H9 (cell line): ENCODE measurements at regions not wholly inside any gene's neighbourhood (a gene's known extent, or its start where the extent isn't known, plus 50 kb on each side); places are given as distances from the start of the nearest gene placed in this dataset.
A peak's percentile ranks its signal among the peaks of the same experiment; 100 is the strongest.

Source experiments
- DNase-seq: peaks from one replicate; pipeline ENCODE4 v3.0.0-alpha.2; 2017
- H2AFZ ChIP-seq: one replicate; pipeline ENCODE4 v1.6.1; 2013; ENCODE audit warnings: mild to moderate bottlenecking, low read length, control low read depth, moderate library complexity
- H2AK5ac ChIP-seq: 2 replicates; pipeline ENCODE4 v1.6.1; 2013; ENCODE audit warnings: low read length, control low read depth, mixed read lengths; ENCODE audit not compliant: insufficient read length
- H2BK120ac ChIP-seq: one replicate; pipeline ENCODE4 v1.6.1; 2013; ENCODE audit warnings: low read depth, mild to moderate bottlenecking, low read length, control low read depth, inconsistent platforms; ENCODE audit not compliant: poor library complexity, severe bottlenecking
- H2BK12ac ChIP-seq: 2 replicates; pipeline ENCODE4 v1.6.1; 2013; ENCODE audit warnings: low read length, control low read depth, mixed read lengths, low read depth; ENCODE audit not compliant: insufficient read length
- H2BK15ac ChIP-seq: 2 replicates; pipeline ENCODE4 v1.6.1; 2013; ENCODE audit warnings: low read depth, low read length, control low read depth
- H2BK20ac ChIP-seq: one replicate; pipeline ENCODE4 v1.6.1; 2013; ENCODE audit warnings: low read depth, mild to moderate bottlenecking, low read length, control low read depth, inconsistent platforms; ENCODE audit not compliant: poor library complexity, severe bottlenecking
- H2BK5ac ChIP-seq: 2 replicates; pipeline ENCODE4 v1.6.1; 2013; ENCODE audit warnings: low read length, control low read depth, mixed read lengths; ENCODE audit not compliant: insufficient read length
- H3K14ac ChIP-seq: 2 replicates; pipeline ENCODE4 v1.6.1; 2013; ENCODE audit warnings: low read length, control low read depth; ENCODE audit not compliant: insufficient read depth
- H3K18ac ChIP-seq: 2 replicates; pipeline ENCODE4 v1.6.1; 2013; ENCODE audit warnings: low read depth, mild to moderate bottlenecking, mixed read lengths, low read length, control low read depth; ENCODE audit not compliant: insufficient read length
- H3K23ac ChIP-seq: 2 replicates; pipeline ENCODE4 v1.6.1; 2013; ENCODE audit warnings: low read length, control low read depth, mixed read lengths, low read depth; ENCODE audit not compliant: insufficient read length
- H3K23me2 ChIP-seq: 2 replicates; pipeline ENCODE4 v1.6.1; 2013; ENCODE audit warnings: low read depth, mild to moderate bottlenecking, mixed read lengths, low read length, control low read depth; ENCODE audit not compliant: insufficient read length, poor library complexity, severe bottlenecking
- H3K27ac ChIP-seq: 2 replicates; pipeline ENCODE4 v1.5.1; 2013; ENCODE audit warnings: low read length, control low read depth, mixed read lengths, low read depth; ENCODE audit not compliant: insufficient read length
- H3K27me3 ChIP-seq: 2 replicates; pipeline ENCODE4 v1.6.1; 2013; ENCODE audit warnings: low read length, control low read depth, inconsistent platforms; ENCODE audit not compliant: insufficient read depth
- H3K4ac ChIP-seq: 2 replicates; pipeline ENCODE4 v1.6.1; 2013; ENCODE audit warnings: low read depth, mild to moderate bottlenecking, control low read depth, inconsistent platforms, low read length, moderate library complexity
- H3K4me1 ChIP-seq: 2 replicates; pipeline ENCODE4 v1.6.1; 2013; ENCODE audit warnings: low read length, control low read depth, inconsistent platforms; ENCODE audit not compliant: insufficient read depth
- H3K4me2 ChIP-seq: 2 replicates; pipeline ENCODE4 v1.6.1; 2013; ENCODE audit warnings: low read length, control low read depth, mixed read lengths; ENCODE audit not compliant: insufficient read length, insufficient read depth
- H3K56ac ChIP-seq: 2 replicates; pipeline ENCODE4 v1.6.1; 2013; ENCODE audit warnings: low read depth, mild to moderate bottlenecking, mixed read lengths, low read length, control low read depth; ENCODE audit not compliant: insufficient read length
- H3K79me1 ChIP-seq: 2 replicates; pipeline ENCODE4 v1.6.1; 2013; ENCODE audit warnings: low read depth, mild to moderate bottlenecking, moderate library complexity, low read length, control low read depth, inconsistent platforms; ENCODE audit not compliant: insufficient read depth, poor library complexity, severe bottlenecking
- H3K79me2 ChIP-seq: 2 replicates; pipeline ENCODE4 v1.6.1; 2013; ENCODE audit warnings: low read length, control low read depth, inconsistent platforms; ENCODE audit not compliant: insufficient read depth
- H3K9ac ChIP-seq: 2 replicates; pipeline ENCODE4 v1.6.1; 2013; ENCODE audit warnings: low read length, control low read depth, mixed read lengths; ENCODE audit not compliant: insufficient read length; ENCODE audit errors: extremely low read depth
- H3K9me3 ChIP-seq: one replicate; pipeline ENCODE4 v1.6.1; 2013; ENCODE audit warnings: low read depth, low read length, inconsistent platforms; ENCODE audit not compliant: control insufficient read depth
- H3T11ph ChIP-seq: one replicate; pipeline ENCODE4 v1.6.1; 2013; ENCODE audit warnings: mild to moderate bottlenecking, low read length, control low read depth, inconsistent platforms
- H4K20me1 ChIP-seq: one replicate; pipeline ENCODE4 v1.6.1; 2013; ENCODE audit not compliant: control insufficient read depth, insufficient read length, insufficient read depth
- H4K5ac ChIP-seq: 2 replicates; pipeline ENCODE4 v1.6.1; 2013; ENCODE audit warnings: low read depth, mild to moderate bottlenecking, mixed read lengths, low read length, control low read depth; ENCODE audit not compliant: insufficient read length
- H4K8ac ChIP-seq: replicated peaks from 2 replicates; pipeline ENCODE4 v1.6.1; 2013; ENCODE audit warnings: low read length, control low read depth, mixed read lengths, low read depth; ENCODE audit not compliant: insufficient read length
- H4K91ac ChIP-seq: 2 replicates; pipeline ENCODE4 v1.6.1; 2013; ENCODE audit warnings: low read depth, mild to moderate bottlenecking, moderate library complexity, mixed read lengths, low read length, control low read depth; ENCODE audit not compliant: insufficient read length
- H3K27ac Mint-ChIP-seq, 3 experiments: 2 replicates in 2 of 3; 3 replicates in 1 of 3; pipeline ENCODE4 v1.8.0; 2020 to 2021; ENCODE audit warnings: mixed read lengths in 3 of 3, mild to moderate bottlenecking in 1 of 3, moderate library complexity in 1 of 3
- H3K27me3 Mint-ChIP-seq: 2 replicates; pipeline ENCODE4 v1.8.0; 2021; ENCODE audit warnings: low read depth, mild to moderate bottlenecking, moderate library complexity, mixed read lengths
- H3K36me3 Mint-ChIP-seq, 3 experiments: 2 replicates in 2 of 3; 3 replicates in 1 of 3; pipeline ENCODE4 v1.8.0; 2020 to 2021; ENCODE audit warnings: low read depth in 3 of 3, mixed read lengths in 3 of 3; ENCODE audit not compliant: insufficient read depth in 1 of 3
- H3K4me1 Mint-ChIP-seq, 2 experiments: 2 replicates each; pipeline ENCODE4 v1.8.0; 2020; ENCODE audit warnings: mixed read lengths in 2 of 2
- H3K4me3 Mint-ChIP-seq, 2 experiments: 2 replicates in 1 of 2; 3 replicates in 1 of 2; pipeline ENCODE4 v1.8.0; 2020 to 2021; ENCODE audit warnings: mild to moderate bottlenecking in 2 of 2, mixed read lengths in 2 of 2, moderate library complexity in 1 of 2
- H3K9me3 Mint-ChIP-seq, 2 experiments: 2 replicates in 1 of 2; 3 replicates in 1 of 2; pipeline ENCODE4 v1.8.0; 2020; ENCODE audit warnings: mild to moderate bottlenecking in 2 of 2, mixed read lengths in 2 of 2, moderate library complexity in 1 of 2
- CTCF ChIP-seq: fragments of 200-600 bp; sonication (generic); conservative IDR thresholded peaks from 3 replicates; pipeline ENCODE4 v1.8.0; 2021; ENCODE audit warnings: antibody characterized with exemption, mild to moderate bottlenecking
- WGBS: extraction: QIAGEN DNeasy Blood & Tissue Kit; methylation state at CpG from one replicate; pipeline ENCODE4 v1.1.7; 2013; ENCODE audit warnings: missing lambda C conversion rate, low lambda C conversion rate, mixed read lengths; ENCODE audit not compliant: insufficient read length; ENCODE audit errors: extremely low coverage; 5-methylcytosine and 5-hydroxymethylcytosine counted together

- H2BK12ac ChIP-seq = no peak overlapping the region
- H4K91ac ChIP-seq = no peak overlapping the region
- H3K4me1 ChIP-seq = no peaks in the 10 kb centered on the region
- no peak overlapping the region for H3K23ac ChIP-seq
- H3K18ac ChIP-seq = no peak overlapping the region
- H3K14ac ChIP-seq = no peak overlapping the region
- H3K79me2 ChIP-seq = no peaks in the 10 kb centered on the region
- H2BK5ac ChIP-seq = no peak overlapping the region
- Mint-ChIP-seq H3K4me3 (no peak overlapping the region), H3K4me1 (no peaks in the 10 kb centered on the region), H3K9me3 (no peaks in the 10 kb centered on the region), H3K27me3 (no peaks in the 10 kb centered on the region; the same call in 1 of the 2 replicates), H3K27ac (no peak overlapping the region), H3K36me3 (no peaks in the 10 kb centered on the region)
- H2AK5ac ChIP-seq = no peak overlapping the region
- no peaks in the 10 kb centered on the region for H4K20me1 ChIP-seq
- no peak overlapping the region for H2BK120ac ChIP-seq
- H3K4ac ChIP-seq = no peak overlapping the region
- no CpG with 5 or more reads among the region's 2 CpGs for WGBS
- no peak for TF ChIP-seq CTCF
- DNase-seq = no peak
- no peak overlapping the region for H3K9ac ChIP-seq
- H2AFZ ChIP-seq = peak overlapping the region; percentile 22
- no peak overlapping the region for H3T11ph ChIP-seq
- H3K27me3 ChIP-seq = no peaks in the 10 kb centered on the region
- H3K9me3 ChIP-seq = no peaks in the 10 kb centered on the region
- H2BK15ac ChIP-seq = no peak overlapping the region
- H3K56ac ChIP-seq = no peak overlapping the region
- no peaks in the 10 kb centered on the region for H3K79me1 ChIP-seq
- H3K23me2 ChIP-seq = no peaks in the 10 kb centered on the region
- no peak overlapping the region for H4K8ac ChIP-seq
- no peak overlapping the region for H3K27ac ChIP-seq
- no peak overlapping the region for H2BK20ac ChIP-seq
- H3K4me2 ChIP-seq = no peak overlapping the region
- H4K5ac ChIP-seq = no peak overlapping the region
Measured at GRCh38 chr7:92909686-92910475, 73.5 kb upstream of the CDK6 start.
